Lower lobe of right lung (tissue), 2 donors: ENCODE measurements at regions not wholly inside any gene's neighbourhood (a gene's known extent, or its start where the extent isn't known, plus 50 kb on each side); places are given as distances from the start of the nearest gene placed in this dataset.
A peak's percentile ranks its signal among the peaks of the same experiment; 100 is the strongest.
"Not testable (repeated sequence)": the region's sequence is repeated elsewhere in the genome, so short reads cannot be mapped to it uniquely, and the experiment has no call there.

ENCODE experiments used
- ATAC-seq, 2 donors: fragments of 200-7000 bp; cut with Tn5 transposase; one replicate each; pipeline ENCODE4 v1.9.1; 2020 to 2022; ENCODE audit warnings: mild to moderate bottlenecking in 2 of 2, moderate library complexity in 2 of 2
- DNase-seq: peaks from one replicate; pipeline ENCODE4 v3.0.0-alpha.2; 2020
- H3K27ac ChIP-seq: fragments of 200-600 bp; one replicate; pipeline ENCODE4 v1.8.0; 2022
- H3K27me3 ChIP-seq: fragments of 200-600 bp; one replicate; pipeline ENCODE4 v1.8.0; 2022; ENCODE audit warnings: low read depth
- H3K36me3 ChIP-seq: fragments of 200-600 bp; one replicate; pipeline ENCODE4 v1.8.0; 2022; ENCODE audit warnings: mild to moderate bottlenecking
- H3K4me1 ChIP-seq: fragments of 200-600 bp; one replicate; pipeline ENCODE4 v1.8.0; 2022
- H3K4me3 ChIP-seq: fragments of 200-600 bp; one replicate; pipeline ENCODE4 v1.8.0; 2022; ENCODE audit warnings: mild to moderate bottlenecking
- H3K9me3 ChIP-seq: fragments of 200-600 bp; one replicate; pipeline ENCODE4 v1.8.0; 2022
- CTCF ChIP-seq: fragments of 200-600 bp; IDR thresholded peaks from one replicate; pipeline ENCODE4 v1.8.0; 2022; ENCODE audit warnings: antibody characterized with exemption, mild to moderate bottlenecking
- intact Hi-C: fragments of 100-400 bp; cut with DNase I; formaldehyde crosslinking; loops from one replicate; pipeline ENCODE4 v1.11.0; 2022
- donor health status: DM: no; HTN: yes; CAD: no; lungs with severe emphysema.

DNA sequence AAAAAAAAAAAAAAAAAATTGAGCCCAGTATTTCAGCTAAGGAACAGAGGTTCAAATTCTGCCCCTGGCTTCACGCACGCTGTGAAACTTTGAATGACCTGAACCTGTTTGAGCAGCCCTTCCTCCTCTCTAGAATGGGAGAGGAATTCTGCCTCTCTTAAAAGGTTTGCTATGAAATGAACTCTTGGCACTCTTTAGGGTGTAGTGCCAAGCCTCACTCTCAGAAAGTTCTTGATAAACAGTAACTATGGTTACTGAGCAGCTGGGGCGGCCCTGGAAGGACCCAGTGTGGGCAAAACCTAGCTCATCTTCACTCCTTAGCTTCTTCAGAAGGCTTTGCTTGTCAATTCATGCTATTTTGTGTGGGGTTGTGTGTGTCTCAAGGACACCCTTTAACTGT, 73.7 kb downstream of the GEMIN8 start:
- peak; percentile 77 to 82 for ATAC-seq

DNA sequence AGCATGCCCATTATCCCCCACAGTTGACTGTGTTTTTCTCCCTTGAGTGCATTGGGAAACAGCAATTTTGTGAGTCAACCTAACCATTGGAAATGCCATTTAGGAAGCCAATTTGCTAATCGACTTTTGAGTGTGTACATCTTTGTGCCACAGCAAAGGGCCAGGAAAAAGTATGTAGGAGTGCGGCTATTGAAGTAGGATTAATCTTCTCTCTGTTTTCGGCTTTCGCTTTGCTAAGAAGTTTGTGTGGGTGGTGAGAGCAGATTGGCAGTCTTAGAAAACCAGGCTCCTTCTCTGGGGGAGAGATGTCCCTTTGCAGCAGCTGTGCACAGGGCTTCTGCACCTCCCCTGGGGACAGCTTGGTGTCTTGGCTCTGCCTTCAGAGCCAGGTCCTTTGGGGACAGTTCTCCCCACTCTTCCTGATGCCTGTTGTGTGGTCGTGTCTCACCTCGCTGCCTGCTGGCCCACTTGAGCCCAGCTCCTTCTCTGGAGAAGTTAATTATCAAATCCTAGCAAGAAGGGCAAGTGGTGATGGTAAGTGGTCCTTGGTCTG, 74.5 kb downstream of the GEMIN8 start:
- no peak for DNase-seq
- Histone ChIP-seq H3K27ac (no peak overlapping the region), H3K4me3 (no peak overlapping the region), H3K36me3 (no peaks in the 10 kb centered on the region), H3K27me3 (no peaks in the 10 kb centered on the region), H3K4me1 (no peaks in the 10 kb centered on the region), H3K9me3 (no peaks in the 10 kb centered on the region)
- ATAC-seq: no peak
- TF ChIP-seq CTCF: no peak
- intact Hi-C loops: no loop called here

More for the DNA sequence above, 73.7 kb downstream of the GEMIN8 start:
- Histone ChIP-seq H3K27ac (no peak overlapping the region), H3K4me3 (no peak overlapping the region), H3K36me3 (no peaks in the 10 kb centered on the region), H3K4me1 (no peaks in the 10 kb centered on the region), H3K9me3 (no peaks in the 10 kb centered on the region), H3K27me3 (no peaks in the 10 kb centered on the region)
- TF ChIP-seq CTCF: no peak
- intact Hi-C loops: no loop called here
- DNase-seq: no peak

- Histone ChIP-seq H3K36me3 (no peaks in the 10 kb centered on the region), H3K4me3 (no peak overlapping the region), H3K9me3 (no peaks in the 10 kb centered on the region), H3K27ac (no peak overlapping the region), H3K27me3 (no peaks in the 10 kb centered on the region), H3K4me1 (no peaks in the 10 kb centered on the region)
- no peak for TF ChIP-seq CTCF
- ATAC-seq: no peak
- DNase-seq: no peak
- intact Hi-C loops: no loop called here
Observed at GRCh38 chrX:13952581-13952980, 77.1 kb downstream of the GEMIN8 start.

DNA sequence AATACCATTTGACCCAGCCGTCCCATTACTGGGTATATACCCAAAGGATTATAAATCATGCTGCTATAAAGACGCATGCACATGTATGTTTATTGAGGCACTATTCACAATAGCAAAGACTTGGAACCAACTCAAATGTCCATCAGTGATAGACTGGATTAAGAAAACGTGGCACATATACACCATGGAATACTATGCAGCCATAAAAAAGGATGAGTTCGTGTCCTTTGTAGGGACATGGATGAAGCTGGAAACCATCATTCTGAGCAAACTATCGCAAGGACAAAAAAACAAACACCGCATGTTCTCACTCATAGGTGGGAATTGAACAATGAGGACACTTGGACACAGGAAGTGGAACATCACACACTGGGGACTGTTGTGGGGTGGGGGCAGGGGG, 83.5 kb downstream of the GEMIN8 start:
- H3K4me1 ChIP-seq, H3K36me3 ChIP-seq, H3K9me3 ChIP-seq, H3K27me3 ChIP-seq, DNase-seq, ATAC-seq, H3K27ac ChIP-seq, H3K4me3 ChIP-seq, intact Hi-C loops: not testable (repeated sequence)

DNA sequence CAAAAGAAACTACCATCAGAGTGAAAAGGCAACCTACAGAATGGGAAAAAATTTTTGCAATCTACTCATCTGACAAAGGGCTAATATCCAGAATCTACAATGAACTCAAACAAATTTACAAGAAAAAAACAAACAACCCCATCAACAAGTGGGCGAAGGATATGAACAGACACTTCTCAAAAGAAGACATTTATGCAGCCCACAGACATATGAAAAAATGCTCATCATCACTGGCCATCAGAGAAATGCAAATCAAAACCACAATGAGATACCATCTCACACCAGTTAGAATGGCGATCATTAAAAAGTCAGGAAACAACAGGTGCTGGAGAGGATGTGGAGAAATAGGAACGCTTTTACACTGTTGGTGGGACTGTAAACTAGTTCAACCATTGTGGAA, 83.9 kb downstream of the GEMIN8 start:
- H3K27ac ChIP-seq, H3K4me1 ChIP-seq, DNase-seq, H3K4me3 ChIP-seq, H3K27me3 ChIP-seq, H3K36me3 ChIP-seq, intact Hi-C loops, ATAC-seq, H3K9me3 ChIP-seq: not testable (repeated sequence)

DNA sequence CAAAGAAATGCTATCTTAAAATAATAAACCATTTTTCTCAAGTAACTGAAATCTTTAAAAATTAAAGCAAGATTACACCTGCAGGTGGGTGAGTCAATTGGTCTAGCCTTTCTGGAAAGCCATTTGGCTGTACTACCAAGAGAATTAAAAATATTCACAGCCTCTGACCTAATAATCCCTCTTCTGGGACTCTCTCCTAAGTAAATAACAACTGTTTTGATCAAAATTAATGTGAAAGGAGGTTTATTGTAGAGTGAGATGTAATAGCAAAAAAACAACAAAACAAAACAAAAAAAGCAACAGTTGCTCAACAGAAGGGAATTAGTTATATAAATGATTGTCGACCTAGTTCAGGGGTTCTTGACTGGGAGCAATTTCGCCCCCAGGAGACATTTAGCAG, 89.0 kb downstream of the GEMIN8 start:
- Histone ChIP-seq H3K27me3 (no peaks in the 10 kb centered on the region), H3K27ac (no peak overlapping the region), H3K4me3 (no peak overlapping the region), H3K9me3 (no peaks in the 10 kb centered on the region), H3K4me1 (no peaks in the 10 kb centered on the region), H3K36me3 (no peaks in the 10 kb centered on the region)
- no peak for ATAC-seq
- DNase-seq: no peak
- intact Hi-C loops: no loop called here
- no peak for TF ChIP-seq CTCF
